Memory B cell (primary cell): ENCODE measurements at regions not wholly inside any gene's neighbourhood (a gene's known extent, or its start where the extent isn't known, plus 50 kb on each side); places are given as distances from the start of the nearest gene placed in this dataset.

Experiments used
- ATAC-seq: fragments of 150-1000 bp; cut with Tn5 transposase; 2 replicates; pipeline ENCODE4 v1.10.0; 2021; ENCODE audit warnings: low read depth, mild to moderate bottlenecking, moderate library complexity
- DNase-seq, 2 donors: peaks; one replicate each; pipeline ENCODE4 v3.0.0; 2022; ENCODE audit warnings: low spot score in 2 of 2
- H3K27ac Mint-ChIP-seq: one replicate; pipeline ENCODE4 v1.8.0; 2022; ENCODE audit warnings: mild to moderate bottlenecking, moderate library complexity, mixed read lengths
- H3K27me3 Mint-ChIP-seq: one replicate; pipeline ENCODE4 v1.8.0; 2022; ENCODE audit warnings: mixed read lengths
- H3K36me3 Mint-ChIP-seq: one replicate; pipeline ENCODE4 v1.8.0; 2022; ENCODE audit warnings: mild to moderate bottlenecking, mixed read lengths
- H3K4me1 Mint-ChIP-seq: one replicate; pipeline ENCODE4 v1.8.0; 2022; ENCODE audit warnings: mixed read lengths
- H3K4me3 Mint-ChIP-seq: one replicate; pipeline ENCODE4 v1.8.0; 2022; ENCODE audit warnings: mild to moderate bottlenecking, moderate library complexity, mixed read lengths
- H3K9me3 Mint-ChIP-seq: one replicate; pipeline ENCODE4 v1.8.0; 2022; ENCODE audit warnings: mixed read lengths

GRCh38 chr11:111168871-111169270 is 76.7 kb upstream of the POU2AF2 start:
- Mint-ChIP-seq H3K27ac (no peak overlapping the region), H3K4me3 (no peak overlapping the region), H3K4me1 (peaks cover 11% of the 10 kb centered on the region), H3K36me3 (no peaks in the 10 kb centered on the region), H3K9me3 (no peaks in the 10 kb centered on the region), H3K27me3 (peaks cover 1% of the 10 kb centered on the region)
- DNase-seq (no peak), ATAC-seq (no peak)

GRCh38 chr11:111167666-111168065 is 77.9 kb upstream of the POU2AF2 start:
- no peaks in the 10 kb centered on the region for H3K36me3 Mint-ChIP-seq
- no peaks in the 10 kb centered on the region for H3K9me3 Mint-ChIP-seq
- H3K27ac Mint-ChIP-seq = no peak overlapping the region
- DNase-seq (no peak), ATAC-seq (no peak)
- peaks cover 11% of the 10 kb centered on the region for H3K4me1 Mint-ChIP-seq
- H3K27me3 Mint-ChIP-seq = peaks cover 1% of the 10 kb centered on the region
- H3K4me3 Mint-ChIP-seq = no peak overlapping the region

- peaks cover 1% of the 10 kb centered on the region for H3K27me3 Mint-ChIP-seq
- no peak overlapping the region for H3K4me3 Mint-ChIP-seq
These were observed 78.9 kb upstream of the POU2AF2 start for GRCh38 chr11:111166598-111166997.

GRCh38 chr11:111162305-111162704 is 83.2 kb upstream of the POU2AF2 start:
- ATAC-seq (no peak), DNase-seq (no peak)
- Mint-ChIP-seq H3K36me3 (no peaks in the 10 kb centered on the region), H3K27ac (no peak overlapping the region), H3K27me3 (peaks cover 1% of the 10 kb centered on the region), H3K9me3 (no peaks in the 10 kb centered on the region), H3K4me3 (no peak overlapping the region), H3K4me1 (peaks cover 13% of the 10 kb centered on the region)

More at GRCh38 chr11:111166598-111166997, 78.9 kb upstream of the POU2AF2 start:
- DNase-seq = no peak
- Mint-ChIP-seq H3K27ac (no peak overlapping the region), H3K36me3 (no peaks in the 10 kb centered on the region), H3K9me3 (no peaks in the 10 kb centered on the region), H3K4me1 (peaks cover 11% of the 10 kb centered on the region)
- ATAC-seq = no peak

- Mint-ChIP-seq H3K27ac (no peak overlapping the region), H3K9me3 (no peaks in the 10 kb centered on the region), H3K27me3 (no peaks in the 10 kb centered on the region), H3K4me1 (peaks cover 9% of the 10 kb centered on the region), H3K36me3 (no peaks in the 10 kb centered on the region), H3K4me3 (no peak overlapping the region)
- DNase-seq (no peak), ATAC-seq (no peak)
These were observed 88.0 kb upstream of the POU2AF2 start for GRCh38 chr11:111157571-111157970.

GRCh38 chr11:111155021-111155420 is 90.5 kb upstream of the POU2AF2 start:
- Mint-ChIP-seq H3K9me3 (no peaks in the 10 kb centered on the region), H3K4me1 (peaks cover 8% of the 10 kb centered on the region), H3K36me3 (no peaks in the 10 kb centered on the region), H3K27me3 (no peaks in the 10 kb centered on the region), H3K4me3 (no peak overlapping the region), H3K27ac (no peak overlapping the region)
- ATAC-seq = no peak
- DNase-seq = no peak

- no peak overlapping the region for H3K27ac Mint-ChIP-seq
- DNase-seq (no peak), ATAC-seq (no peak)
- no peaks in the 10 kb centered on the region for H3K36me3 Mint-ChIP-seq
- no peak overlapping the region for H3K4me3 Mint-ChIP-seq
- no peaks in the 10 kb centered on the region for H3K9me3 Mint-ChIP-seq
- H3K4me1 Mint-ChIP-seq = peaks cover 14% of the 10 kb centered on the region
- no peaks in the 10 kb centered on the region for H3K27me3 Mint-ChIP-seq
These were observed 92.3 kb upstream of the POU2AF2 start for GRCh38 chr11:111153194-111153593.

- no peak for ATAC-seq
- H3K4me3 Mint-ChIP-seq = no peak overlapping the region
- H3K27me3 Mint-ChIP-seq = no peaks in the 10 kb centered on the region
- DNase-seq = no peak
- no peak overlapping the region for H3K27ac Mint-ChIP-seq
- H3K36me3 Mint-ChIP-seq = no peaks in the 10 kb centered on the region
- peaks cover 13% of the 10 kb centered on the region for H3K4me1 Mint-ChIP-seq
- no peaks in the 10 kb centered on the region for H3K9me3 Mint-ChIP-seq
These were observed 96.6 kb upstream of the POU2AF2 start for GRCh38 chr11:111148953-111149352.

GRCh38 chr11:111148121-111148520 is 97.4 kb upstream of the POU2AF2 start:
- Mint-ChIP-seq H3K27me3 (no peaks in the 10 kb centered on the region), H3K36me3 (no peaks in the 10 kb centered on the region), H3K27ac (no peak overlapping the region), H3K4me3 (no peak overlapping the region), H3K9me3 (no peaks in the 10 kb centered on the region), H3K4me1 (peaks cover 9% of the 10 kb centered on the region)
- DNase-seq (no peak), ATAC-seq (no peak)

GRCh38 chr11:111137846-111138245 is 107.7 kb upstream of the POU2AF2 start:
- DNase-seq (no peak), ATAC-seq (no peak)
- Mint-ChIP-seq H3K9me3 (peaks cover 2% of the 10 kb centered on the region), H3K27ac (no peak overlapping the region), H3K27me3 (peaks cover 7% of the 10 kb centered on the region), H3K36me3 (peaks cover 4% of the 10 kb centered on the region), H3K4me3 (no peak overlapping the region), H3K4me1 (peaks cover 18% of the 10 kb centered on the region)

- H3K27me3 Mint-ChIP-seq = peaks cover 7% of the 10 kb centered on the region
- DNase-seq = no peak
- peaks cover 18% of the 10 kb centered on the region for H3K4me1 Mint-ChIP-seq
- H3K36me3 Mint-ChIP-seq = peaks cover 6% of the 10 kb centered on the region
- ATAC-seq = no peak
- H3K9me3 Mint-ChIP-seq = peaks cover 5% of the 10 kb centered on the region
- H3K27ac Mint-ChIP-seq = no peak overlapping the region
- H3K4me3 Mint-ChIP-seq = no peak overlapping the region
These were observed 109.6 kb upstream of the POU2AF2 start for GRCh38 chr11:111135778-111136570.

GRCh38 chr11:111135101-111135500 is 110.4 kb upstream of the POU2AF2 start:
- H3K36me3 Mint-ChIP-seq = peaks cover 6% of the 10 kb centered on the region
- H3K4me3 Mint-ChIP-seq = no peak overlapping the region
- peaks cover 18% of the 10 kb centered on the region for H3K4me1 Mint-ChIP-seq
- no peak for DNase-seq
- peaks cover 5% of the 10 kb centered on the region for H3K9me3 Mint-ChIP-seq
- no peak overlapping the region for H3K27ac Mint-ChIP-seq
- ATAC-seq = no peak
- H3K27me3 Mint-ChIP-seq = peaks cover 7% of the 10 kb centered on the region

GRCh38 chr11:111128076-111128870 is 117.3 kb upstream of the POU2AF2 start:
- Mint-ChIP-seq H3K27ac (no peak overlapping the region), H3K4me1 (peaks cover 15% of the 10 kb centered on the region), H3K4me3 (no peak overlapping the region)

GRCh38 chr11:111124724-111125123 is 120.8 kb upstream of the POU2AF2 start:
- H3K27ac Mint-ChIP-seq = no peak overlapping the region

More at GRCh38 chr11:111128076-111128870, 117.3 kb upstream of the POU2AF2 start:
- Mint-ChIP-seq H3K36me3 (peaks cover 2% of the 10 kb centered on the region), H3K9me3 (peaks cover 3% of the 10 kb centered on the region), H3K27me3 (no peaks in the 10 kb centered on the region)
- DNase-seq = no peak
- no peak for ATAC-seq

More at GRCh38 chr11:111124724-111125123, 120.8 kb upstream of the POU2AF2 start:
- H3K36me3 Mint-ChIP-seq = no peaks in the 10 kb centered on the region
- H3K4me1 Mint-ChIP-seq = peaks cover 21% of the 10 kb centered on the region
- DNase-seq (no peak), ATAC-seq (no peak)
- H3K27me3 Mint-ChIP-seq = no peaks in the 10 kb centered on the region
- H3K9me3 Mint-ChIP-seq = no peaks in the 10 kb centered on the region
- H3K4me3 Mint-ChIP-seq = no peak overlapping the region
